Neural cell (in vitro differentiated cells): ENCODE measurements at regions not wholly inside any gene's neighbourhood (a gene's known extent, or its start where the extent isn't known, plus 50 kb on each side); places are given as distances from the start of the nearest gene placed in this dataset.

ENCODE experiments used
- H2AFZ ChIP-seq: fragments of 200-600, 300-800 bp; sonication (generic), shearing (Covaris generic); 2 replicates; pipeline ENCODE4 v1.6.0; 2014; ENCODE audit warnings: low read depth, mild to moderate bottlenecking, antibody characterized with exemption, low read length, moderate library complexity
- H3F3A ChIP-seq: fragments of 200-600 bp; shearing (Covaris generic); 2 replicates; pipeline ENCODE4 v1.6.1; 2016; ENCODE audit warnings: mild to moderate bottlenecking, moderate library complexity, mixed read lengths, antibody characterized with exemption, low read length; ENCODE audit not compliant: insufficient read depth, poor library complexity, severe bottlenecking
- H3K27ac ChIP-seq: fragments of 200-600, 300-800 bp; sonication (generic), shearing (Covaris generic); 2 replicates; pipeline ENCODE4 v1.5.1; 2014; ENCODE audit warnings: mild to moderate bottlenecking, low read length, moderate library complexity
- H3K27me3 ChIP-seq: fragments of 300-800, 200-600 bp; sonication (generic), shearing (Covaris generic); 2 replicates; pipeline ENCODE4 v1.6.0; 2014; ENCODE audit warnings: mild to moderate bottlenecking, low read depth, low read length, moderate library complexity; ENCODE audit not compliant: insufficient read depth
- H3K36me3 ChIP-seq: fragments of 300-800, 200-600 bp; sonication (generic), shearing (Covaris generic); 2 replicates; pipeline ENCODE4 v1.5.1; 2014; ENCODE audit warnings: mild to moderate bottlenecking, antibody characterized with exemption, low read length, moderate library complexity; ENCODE audit not compliant: insufficient read depth
- H3K4me2 ChIP-seq: fragments of 300-800, 200-600 bp; sonication (generic), shearing (Covaris generic); 2 replicates; pipeline ENCODE4 v1.6.0; 2014; ENCODE audit warnings: mild to moderate bottlenecking, low read length
- H3K4me3 ChIP-seq: fragments of 300-800, 200-600 bp; sonication (generic), shearing (Covaris generic); 2 replicates; pipeline ENCODE4 v1.5.1; 2014; ENCODE audit warnings: mild to moderate bottlenecking, low read length, moderate library complexity
- H3K79me2 ChIP-seq: fragments of 200-600 bp; shearing (Covaris generic); replicated peaks from 2 replicates; pipeline ENCODE4 v1.6.0; 2014; ENCODE audit warnings: mild to moderate bottlenecking, low read length, moderate library complexity; ENCODE audit not compliant: insufficient read depth
- H3K9ac ChIP-seq: fragments of 300-800, 200-600 bp; sonication (generic), shearing (Covaris generic); 2 replicates; pipeline ENCODE4 v1.6.1; 2016; ENCODE audit warnings: mild to moderate bottlenecking, low read length, mixed read lengths
- H3K9me2 ChIP-seq: fragments of 200-600 bp; shearing (Covaris generic); 2 replicates; pipeline ENCODE4 v1.6.1; 2016; ENCODE audit warnings: mild to moderate bottlenecking, low read length, mixed read lengths; ENCODE audit not compliant: insufficient read depth
- H3K9me3 ChIP-seq: fragments of 200-600, 300-800 bp; sonication (generic), shearing (Covaris generic); 2 replicates; pipeline ENCODE4 v1.6.1; 2016; ENCODE audit warnings: mild to moderate bottlenecking, mixed run types, low read length, moderate library complexity, mixed read lengths
- H4K20me1 ChIP-seq: fragments of 200-600 bp; shearing (Covaris generic); 2 replicates; pipeline ENCODE4 v1.6.1; 2016; ENCODE audit warnings: mild to moderate bottlenecking, mixed run types; ENCODE audit not compliant: insufficient read depth
- CTCF ChIP-seq: fragments of 450-650 bp; IDR thresholded peaks from 2 replicates; pipeline ENCODE4 v1.5.1; 2014; ENCODE audit warnings: antibody characterized with exemption, mild to moderate bottlenecking, moderate library complexity; ENCODE audit not compliant: poor library complexity, severe bottlenecking
- EP300 ChIP-seq: fragments of 450-650 bp; conservative IDR thresholded peaks from 2 replicates; pipeline ENCODE4 v1.6.1; 2014; ENCODE audit warnings: antibody characterized with exemption, mild to moderate bottlenecking, moderate library complexity; ENCODE audit not compliant: poor library complexity, severe bottlenecking
- EZH2 ChIP-seq: fragments of 200-600, 300-800 bp; shearing (Covaris generic), sonication (generic); IDR thresholded peaks from 2 replicates; pipeline ENCODE4 v1.6.1; 2014; ENCODE audit warnings: antibody characterized with exemption, low read length, borderline replicate concordance, mild to moderate bottlenecking; ENCODE audit not compliant: insufficient read depth, poor library complexity, severe bottlenecking
- MXI1 ChIP-seq: fragments of 450-650 bp; conservative IDR thresholded peaks from 2 replicates; pipeline ENCODE4 v1.6.1; 2014; ENCODE audit warnings: antibody characterized with exemption, mild to moderate bottlenecking; ENCODE audit not compliant: poor library complexity, severe bottlenecking
- POLR2AphosphoS5 ChIP-seq: IDR thresholded peaks from 2 replicates; pipeline ENCODE4 v1.6.1; 2012
- RAD21 ChIP-seq: fragments of 450-650 bp; conservative IDR thresholded peaks from 2 replicates; pipeline ENCODE4 v1.6.1; 2014; ENCODE audit warnings: antibody characterized with exemption, mild to moderate bottlenecking, moderate library complexity
- REST ChIP-seq: IDR thresholded peaks from 2 replicates; pipeline ENCODE4 v1.6.1; 2012; ENCODE audit warnings: borderline replicate concordance
- SMC3 ChIP-seq: fragments of 450-650 bp; conservative IDR thresholded peaks from 2 replicates; pipeline ENCODE4 v1.6.1; 2014; ENCODE audit warnings: antibody characterized with exemption, mild to moderate bottlenecking, moderate library complexity; ENCODE audit not compliant: poor library complexity
- TAF1 ChIP-seq: IDR thresholded peaks from 2 replicates; pipeline ENCODE4 v1.6.1; 2012; ENCODE audit warnings: low read depth

GRCh38 chr6:82430611-82431010 lies 67.0 kb downstream of the TPBG start:
- Histone ChIP-seq H2AFZ (no peak overlapping the region), H3K4me3 (no peak overlapping the region), H4K20me1 (no peaks in the 10 kb centered on the region), H3K9me3 (no peaks in the 10 kb centered on the region), H3K27ac (no peak overlapping the region), H3K9ac (no peak overlapping the region), H3K79me2 (no peaks in the 10 kb centered on the region), H3K4me2 (no peak overlapping the region), H3K9me2 (no peaks in the 10 kb centered on the region), H3F3A (no peaks in the 10 kb centered on the region), H3K27me3 (no peaks in the 10 kb centered on the region), H3K36me3 (no peaks in the 10 kb centered on the region)
- no peak for TF ChIP-seq RAD21
- TF ChIP-seq POLR2AphosphoS5: no peak
- no peak for TF ChIP-seq EZH2
- no peak for TF ChIP-seq REST
- no peak for TF ChIP-seq TAF1
- no peak for TF ChIP-seq CTCF
- no peak for TF ChIP-seq EP300
- no peak for TF ChIP-seq SMC3
- no peak for TF ChIP-seq MXI1

GRCh38 chr6:82436740-82437139 lies 73.1 kb downstream of the TPBG start:
- no peaks in the 10 kb centered on the region for H3K27me3 ChIP-seq
- no peak overlapping the region for H3K9ac ChIP-seq
- no peak overlapping the region for H2AFZ ChIP-seq
- H3K4me2 ChIP-seq: no peak overlapping the region
- no peak for TF ChIP-seq MXI1
- no peaks in the 10 kb centered on the region for H3K36me3 ChIP-seq
- no peaks in the 10 kb centered on the region for H3K9me2 ChIP-seq
- H3K27ac ChIP-seq: no peak overlapping the region
- no peaks in the 10 kb centered on the region for H3K79me2 ChIP-seq
- no peaks in the 10 kb centered on the region for H3F3A ChIP-seq
- H3K9me3 ChIP-seq: no peaks in the 10 kb centered on the region
- no peak overlapping the region for H3K4me3 ChIP-seq
- no peaks in the 10 kb centered on the region for H4K20me1 ChIP-seq

GRCh38 chr6:82437701-82438100 lies 74.1 kb downstream of the TPBG start:
- no peak for TF ChIP-seq POLR2AphosphoS5
- TF ChIP-seq CTCF: no peak

More at GRCh38 chr6:82437701-82438100, 74.1 kb downstream of the TPBG start:
- Histone ChIP-seq H3K79me2 (no peaks in the 10 kb centered on the region), H3K9ac (no peak overlapping the region), H3K27ac (no peak overlapping the region), H3K4me2 (no peak overlapping the region), H3K9me3 (no peaks in the 10 kb centered on the region), H2AFZ (no peak overlapping the region), H4K20me1 (no peaks in the 10 kb centered on the region), H3K9me2 (no peaks in the 10 kb centered on the region), H3K27me3 (no peaks in the 10 kb centered on the region), H3K36me3 (no peaks in the 10 kb centered on the region), H3F3A (no peaks in the 10 kb centered on the region), H3K4me3 (no peak overlapping the region)
